H1 (cell line): ENCODE measurements at regions not wholly inside any gene's neighbourhood (a gene's known extent, or its start where the extent isn't known, plus 50 kb on each side); places are given as distances from the start of the nearest gene placed in this dataset.

Experiments used
- EP300 ChIP-seq, 2 experiments: IDR thresholded peaks; 1 replicate in 1 of 2; 2 replicates in 1 of 2; pipeline ENCODE4 v1.6.1; 2011 to 2012; ENCODE audit warnings: low read depth in 2 of 2, low read length in 2 of 2, mild to moderate bottlenecking in 2 of 2, borderline replicate concordance in 1 of 2, inconsistent platforms in 1 of 2, moderate library complexity in 1 of 2
- GTF2F1 ChIP-seq: IDR thresholded peaks from 2 replicates; pipeline ENCODE4 v1.6.1; 2012; ENCODE audit warnings: low read depth, low read length, improper control_type of control experiment, borderline replicate concordance
- POLR2AphosphoS5 ChIP-seq: IDR thresholded peaks from 2 replicates; pipeline ENCODE4 v1.6.1; 2011; ENCODE audit warnings: low read depth, low read length
- RAD21 ChIP-seq, 2 experiments: IDR thresholded peaks in 1 of 2; conservative IDR thresholded peaks in 1 of 2; 2 replicates each; pipeline ENCODE4 v1.6.1; 2011; ENCODE audit warnings: low read depth in 2 of 2, low read length in 2 of 2, improper control_type of control experiment in 1 of 2, inconsistent platforms in 1 of 2, mild to moderate bottlenecking in 1 of 2, moderate library complexity in 1 of 2
- SUZ12 ChIP-seq: fragments of 200-600 bp; sonication (generic); IDR thresholded peaks from 2 replicates; pipeline ENCODE4 v1.6.1; 2012; ENCODE audit warnings: mild to moderate bottlenecking, inconsistent platforms, low read length, moderate library complexity, mixed read lengths
- YY1 ChIP-seq: IDR thresholded peaks from 2 replicates; pipeline ENCODE4 v1.6.1; 2011; ENCODE audit warnings: low read depth, mild to moderate bottlenecking, low read length
- ZNF274 ChIP-seq: IDR thresholded peaks from 2 replicates; pipeline ENCODE4 v1.7.0; 2012; ENCODE audit warnings: low read length, borderline replicate concordance; ENCODE audit errors: extremely low read depth
- TF ChIP-seq, protein P1 (sequence below), 3 experiments: IDR thresholded peaks; 1 replicate in 2 of 3; 2 replicates in 1 of 3; pipeline versions ENCODE4 v1.5.1 to v1.6.1; 2011; ENCODE audit warnings: low read length in 3 of 3, mild to moderate bottlenecking in 3 of 3, inconsistent platforms in 2 of 3, low read depth in 1 of 3, moderate library complexity in 1 of 3; ENCODE audit not compliant: insufficient read depth in 1 of 3; ENCODE audit errors: control extremely low read depth in 1 of 3

DNA sequence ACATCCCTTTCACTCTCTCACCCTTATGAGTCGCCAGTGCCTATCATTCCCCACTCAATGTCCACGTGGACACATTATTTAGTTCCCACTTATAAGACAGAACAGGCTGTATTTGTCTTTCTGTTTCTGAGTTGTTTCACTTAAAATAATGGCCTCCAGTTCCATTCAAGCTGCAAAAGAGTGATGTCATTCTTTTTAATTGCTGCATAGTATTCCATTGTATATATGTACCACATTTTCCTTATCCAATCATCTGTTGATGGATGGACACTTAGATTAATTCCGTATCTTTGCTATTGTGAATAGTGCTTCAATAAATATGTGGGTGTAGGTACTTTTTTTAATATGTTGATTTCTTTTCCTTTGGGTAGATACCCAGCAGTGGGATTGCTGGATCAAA is 79.1 kb downstream of the ZNF365 start:
- TF ChIP-seq RAD21 (IDR thresholded peaks at IDR 0.05 in 1 of 2, conservative IDR thresholded peaks at IDR 0.05 in 1 of 2; ENCODE audit: low read depth in 2 of 2, low read length in 2 of 2) (no peak), YY1 (no peak), SUZ12 (no peak), EP300 (IDR thresholded peaks at IDR 0.05; ENCODE audit: borderline replicate concordance in 1 of 2, low read depth in 2 of 2, low read length in 2 of 2) (no peak), ZNF274 (no peak), GTF2F1 (no peak), POLR2AphosphoS5 (no peak)
- TF ChIP-seq, protein P1, sequence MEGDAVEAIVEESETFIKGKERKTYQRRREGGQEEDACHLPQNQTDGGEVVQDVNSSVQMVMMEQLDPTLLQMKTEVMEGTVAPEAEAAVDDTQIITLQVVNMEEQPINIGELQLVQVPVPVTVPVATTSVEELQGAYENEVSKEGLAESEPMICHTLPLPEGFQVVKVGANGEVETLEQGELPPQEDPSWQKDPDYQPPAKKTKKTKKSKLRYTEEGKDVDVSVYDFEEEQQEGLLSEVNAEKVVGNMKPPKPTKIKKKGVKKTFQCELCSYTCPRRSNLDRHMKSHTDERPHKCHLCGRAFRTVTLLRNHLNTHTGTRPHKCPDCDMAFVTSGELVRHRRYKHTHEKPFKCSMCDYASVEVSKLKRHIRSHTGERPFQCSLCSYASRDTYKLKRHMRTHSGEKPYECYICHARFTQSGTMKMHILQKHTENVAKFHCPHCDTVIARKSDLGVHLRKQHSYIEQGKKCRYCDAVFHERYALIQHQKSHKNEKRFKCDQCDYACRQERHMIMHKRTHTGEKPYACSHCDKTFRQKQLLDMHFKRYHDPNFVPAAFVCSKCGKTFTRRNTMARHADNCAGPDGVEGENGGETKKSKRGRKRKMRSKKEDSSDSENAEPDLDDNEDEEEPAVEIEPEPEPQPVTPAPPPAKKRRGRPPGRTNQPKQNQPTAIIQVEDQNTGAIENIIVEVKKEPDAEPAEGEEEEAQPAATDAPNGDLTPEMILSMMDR (IDR thresholded peaks at IDR 0.05; ENCODE audit: control extremely low read depth in 1 of 3, insufficient read depth in 1 of 3, low read depth in 1 of 3, low read length in 3 of 3) = no peak
